Esophagus squamous epithelium (tissue), 4 donors: ENCODE measurements at regions not wholly inside any gene's neighbourhood (a gene's known extent, or its start where the extent isn't known, plus 50 kb on each side); places are given as distances from the start of the nearest gene placed in this dataset.

ENCODE experiments used
- POLR2A ChIP-seq, 4 donors: fragments of 450-650 bp; IDR thresholded peaks; one replicate each; pipeline ENCODE4 v1.6.1; 2017; ENCODE audit warnings: antibody characterized with exemption in 4 of 4, mild to moderate bottlenecking in 4 of 4, moderate library complexity in 3 of 4
- TF ChIP-seq, protein P1 (sequence below), 6 experiments: fragments of 450-650 bp in 4 of 6; fragments of 200-600 bp in 2 of 6; sonication (generic) in 2 of 6; IDR thresholded peaks; one replicate each; pipeline ENCODE4 v1.5.1; 2016 to 2019; ENCODE audit warnings: antibody characterized with exemption in 6 of 6, mild to moderate bottlenecking in 4 of 6, moderate library complexity in 4 of 6

DNA sequence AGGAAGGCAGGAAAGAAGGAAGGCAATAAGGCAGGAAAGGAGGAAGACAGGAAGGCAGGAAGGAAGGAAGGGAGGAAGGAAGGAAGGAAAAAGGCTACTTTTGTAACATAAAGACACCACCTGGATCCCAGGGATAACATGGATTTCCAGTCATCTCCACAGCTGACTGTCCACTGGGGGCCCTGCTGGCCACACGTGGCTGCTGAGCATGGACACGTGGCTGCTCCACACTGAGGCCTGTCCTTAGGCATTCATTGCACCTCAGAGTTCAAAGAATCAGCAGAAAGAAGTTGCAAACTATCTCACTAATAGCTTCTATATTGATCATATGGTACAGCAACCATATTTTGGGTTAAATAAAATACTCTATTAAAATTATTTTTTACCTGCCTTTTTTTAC lies 130.2 kb upstream of the SALL3 start:
- TF ChIP-seq, protein P1, sequence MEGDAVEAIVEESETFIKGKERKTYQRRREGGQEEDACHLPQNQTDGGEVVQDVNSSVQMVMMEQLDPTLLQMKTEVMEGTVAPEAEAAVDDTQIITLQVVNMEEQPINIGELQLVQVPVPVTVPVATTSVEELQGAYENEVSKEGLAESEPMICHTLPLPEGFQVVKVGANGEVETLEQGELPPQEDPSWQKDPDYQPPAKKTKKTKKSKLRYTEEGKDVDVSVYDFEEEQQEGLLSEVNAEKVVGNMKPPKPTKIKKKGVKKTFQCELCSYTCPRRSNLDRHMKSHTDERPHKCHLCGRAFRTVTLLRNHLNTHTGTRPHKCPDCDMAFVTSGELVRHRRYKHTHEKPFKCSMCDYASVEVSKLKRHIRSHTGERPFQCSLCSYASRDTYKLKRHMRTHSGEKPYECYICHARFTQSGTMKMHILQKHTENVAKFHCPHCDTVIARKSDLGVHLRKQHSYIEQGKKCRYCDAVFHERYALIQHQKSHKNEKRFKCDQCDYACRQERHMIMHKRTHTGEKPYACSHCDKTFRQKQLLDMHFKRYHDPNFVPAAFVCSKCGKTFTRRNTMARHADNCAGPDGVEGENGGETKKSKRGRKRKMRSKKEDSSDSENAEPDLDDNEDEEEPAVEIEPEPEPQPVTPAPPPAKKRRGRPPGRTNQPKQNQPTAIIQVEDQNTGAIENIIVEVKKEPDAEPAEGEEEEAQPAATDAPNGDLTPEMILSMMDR (IDR thresholded peaks at IDR 0.05): no peak
- no peak for TF ChIP-seq POLR2A (IDR thresholded peaks at IDR 0.05)
